GM19035 (cell line): ENCODE measurements at regions not wholly inside any gene's neighbourhood (a gene's known extent, or its start where the extent isn't known, plus 50 kb on each side); places are given as distances from the start of the nearest gene placed in this dataset.

Source experiments
- ATAC-seq: cut with Tn5 transposase; IDR thresholded peaks from one replicate; pipeline ENCODE4 v1.9.1; 2021; ENCODE audit not compliant: unreplicated experiment

- no peak for ATAC-seq
Observed at GRCh38 chr1:99152132-99152531, 112.2 kb upstream of the PLPPR4 start.

- no peak for ATAC-seq
Observed at GRCh38 chr1:99163671-99164070, 100.6 kb upstream of the PLPPR4 start.

GRCh38 chr1:99170516-99170915 is 93.8 kb upstream of the PLPPR4 start:
- ATAC-seq = no peak

- ATAC-seq = no peak
Observed at GRCh38 chr1:99171184-99171813, 93.0 kb upstream of the PLPPR4 start.

- no peak for ATAC-seq
Observed at GRCh38 chr1:99173282-99173681, 91.0 kb upstream of the PLPPR4 start.

- no peak for ATAC-seq
Observed at GRCh38 chr1:99173900-99174299, 90.4 kb upstream of the PLPPR4 start.

GRCh38 chr1:99176753-99177152 is 87.5 kb upstream of the PLPPR4 start:
- ATAC-seq = no peak

GRCh38 chr1:99177465-99177864 is 86.8 kb upstream of the PLPPR4 start:
- ATAC-seq = no peak

- ATAC-seq = peak; percentile 99
Observed at GRCh38 chr1:99180343-99180808, 83.9 kb upstream of the PLPPR4 start.

- no peak for ATAC-seq
Observed at GRCh38 chr1:99180915-99181314, 83.4 kb upstream of the PLPPR4 start.

- no peak for ATAC-seq
Observed at GRCh38 chr1:99181892-99182291, 82.4 kb upstream of the PLPPR4 start.

GRCh38 chr1:99185196-99185595 is 79.1 kb upstream of the PLPPR4 start:
- ATAC-seq = no peak

- no peak for ATAC-seq
Observed at GRCh38 chr1:99193431-99193830, 70.9 kb upstream of the PLPPR4 start.

- ATAC-seq = no peak
Observed at GRCh38 chr1:99198393-99198792, 65.9 kb upstream of the PLPPR4 start.

- ATAC-seq = no peak
Observed at GRCh38 chr1:99207216-99207615, 57.1 kb upstream of the PLPPR4 start.
